GM18909 (cell line): ENCODE measurements at regions not wholly inside any gene's neighbourhood (a gene's known extent, or its start where the extent isn't known, plus 50 kb on each side); places are given as distances from the start of the nearest gene placed in this dataset.
A peak's percentile ranks its signal among the peaks of the same experiment; 100 is the strongest.
"Not testable (repeated sequence)": the region's sequence is repeated elsewhere in the genome, so short reads cannot be mapped to it uniquely, and the experiment has no call there.

ENCODE experiments used
- ATAC-seq: cut with Tn5 transposase; IDR thresholded peaks from one replicate; pipeline ENCODE4 v1.9.1; 2021; ENCODE audit warnings: mild to moderate bottlenecking; ENCODE audit not compliant: unreplicated experiment, poor library complexity

DNA sequence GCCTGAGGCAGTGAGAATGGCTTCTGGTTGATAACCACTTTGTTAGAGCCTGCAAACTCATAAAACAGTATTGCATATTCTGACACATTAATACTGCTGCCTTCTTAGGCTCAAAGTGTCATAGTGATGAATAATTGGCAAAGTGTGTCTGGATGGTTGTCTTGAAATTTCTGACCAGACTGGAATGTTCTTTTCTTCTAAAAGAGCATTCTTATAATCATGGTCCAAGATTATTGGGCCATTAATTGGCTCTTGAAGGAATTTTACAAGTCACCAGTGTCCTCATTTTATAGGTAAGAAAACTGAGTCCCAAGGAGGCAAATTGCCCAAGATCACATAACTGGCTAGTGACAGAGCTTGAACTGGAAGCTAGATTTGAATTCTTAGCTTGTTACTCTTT lies 111.7 kb downstream of the PCSK1 start:
- no peak for ATAC-seq

GRCh38 chr5:96320797-96321196 lies 112.3 kb downstream of the PCSK1 start:
- no peak for ATAC-seq

DNA sequence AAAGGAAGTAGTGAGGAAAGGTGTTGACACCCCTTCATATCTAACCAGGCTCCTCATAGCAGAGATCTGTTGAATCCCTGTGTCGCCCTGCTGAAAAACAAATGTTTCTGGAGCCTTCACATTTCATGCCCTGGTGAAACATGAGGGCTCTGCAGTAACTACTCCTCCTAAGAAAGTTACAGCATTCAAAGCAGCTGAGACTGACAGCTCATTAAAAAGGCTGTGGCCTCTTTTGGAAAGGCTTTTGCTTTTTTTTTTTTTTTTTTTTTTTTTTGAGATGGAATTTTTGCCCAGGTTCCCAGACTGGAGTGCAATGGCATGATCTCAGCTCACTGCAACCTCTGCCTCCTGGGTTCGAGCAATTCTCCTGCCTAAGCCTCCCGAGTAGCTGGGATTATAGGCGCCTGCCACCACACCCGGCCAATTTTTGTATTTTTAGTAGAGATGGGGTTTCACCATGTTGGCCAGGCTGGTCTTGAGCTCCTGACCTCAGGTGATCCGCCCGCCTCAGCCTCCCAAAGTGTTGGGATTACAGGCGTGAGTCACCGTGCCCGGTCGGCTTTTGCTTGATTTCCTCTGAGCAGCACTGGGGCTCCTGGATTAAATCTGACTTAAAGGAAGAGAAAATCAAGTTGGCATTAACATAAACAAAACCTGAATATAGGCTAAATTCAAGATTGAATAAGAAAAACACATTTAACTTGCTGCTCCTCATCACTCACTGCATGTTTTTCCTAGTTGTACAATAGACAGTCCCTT lies 112.9 kb downstream of the PCSK1 start:
- ATAC-seq, result not testable (repeated sequence)

DNA sequence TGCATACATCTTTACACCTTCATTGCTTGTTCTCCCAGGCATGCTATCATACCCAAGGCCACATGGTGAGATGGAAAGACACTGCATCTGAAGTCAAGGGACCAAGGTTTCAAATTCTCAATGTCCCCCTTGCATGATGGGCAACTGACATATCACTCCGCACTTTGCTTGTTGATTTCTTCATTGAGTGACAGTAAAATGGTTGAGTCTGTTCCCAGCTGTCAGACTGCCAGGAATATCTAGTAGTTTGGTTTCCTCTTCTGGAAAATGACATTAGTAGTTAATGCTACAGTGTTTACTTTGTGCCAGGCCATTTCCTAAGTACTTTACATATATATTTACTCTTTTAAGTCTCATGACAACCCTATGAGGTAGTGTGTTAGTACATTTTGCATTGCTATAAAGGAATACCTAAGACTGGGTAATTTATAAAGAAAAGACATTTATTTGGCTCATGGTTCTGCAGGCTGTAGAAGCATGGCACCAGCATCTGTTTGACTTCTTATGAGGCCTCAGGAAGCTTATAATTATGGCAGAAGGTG lies 114.4 kb downstream of the PCSK1 start:
- no peak for ATAC-seq

GRCh38 chr5:96317945-96318344 lies 115.1 kb downstream of the PCSK1 start:
- no peak for ATAC-seq

- no peak for ATAC-seq
These were observed 116.6 kb downstream of the PCSK1 start for GRCh38 chr5:96316487-96316886.

- peak; percentile 16 for ATAC-seq
These were observed 117.0 kb downstream of the PCSK1 start for GRCh38 chr5:96316017-96316416.

GRCh38 chr5:96315431-96315830 lies 117.6 kb downstream of the PCSK1 start:
- peak; percentile 74 for ATAC-seq

GRCh38 chr5:96312383-96312782 lies 120.7 kb downstream of the PCSK1 start:
- ATAC-seq, result no peak

- not testable (repeated sequence) for ATAC-seq
These were observed 126.0 kb downstream of the PCSK1 start for GRCh38 chr5:96307047-96307446.

- no peak for ATAC-seq
These were observed 130.8 kb downstream of the PCSK1 start for GRCh38 chr5:96302174-96302738.

DNA sequence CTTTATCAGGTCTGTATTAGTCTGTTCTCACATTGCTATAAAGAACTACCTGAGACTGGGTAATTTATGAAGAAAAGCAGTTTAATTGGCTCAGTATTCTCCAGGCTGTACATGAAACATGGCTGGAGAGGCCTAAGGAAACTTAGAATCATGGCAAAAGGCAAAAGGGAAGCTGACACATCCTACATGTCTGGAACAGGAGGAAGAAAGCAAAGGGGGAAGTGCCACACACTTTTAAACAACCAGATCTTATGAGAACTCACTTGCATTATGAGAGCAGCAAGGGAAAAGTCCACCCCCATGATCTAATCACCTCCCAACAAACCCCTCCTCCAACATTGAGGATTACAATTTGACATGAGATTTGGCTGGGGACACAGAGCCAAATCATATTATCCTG lies 132.1 kb downstream of the PCSK1 start:
- no peak for ATAC-seq

- ATAC-seq, result no peak
These were observed 135.2 kb downstream of the PCSK1 start for GRCh38 chr5:96297867-96298266.

DNA sequence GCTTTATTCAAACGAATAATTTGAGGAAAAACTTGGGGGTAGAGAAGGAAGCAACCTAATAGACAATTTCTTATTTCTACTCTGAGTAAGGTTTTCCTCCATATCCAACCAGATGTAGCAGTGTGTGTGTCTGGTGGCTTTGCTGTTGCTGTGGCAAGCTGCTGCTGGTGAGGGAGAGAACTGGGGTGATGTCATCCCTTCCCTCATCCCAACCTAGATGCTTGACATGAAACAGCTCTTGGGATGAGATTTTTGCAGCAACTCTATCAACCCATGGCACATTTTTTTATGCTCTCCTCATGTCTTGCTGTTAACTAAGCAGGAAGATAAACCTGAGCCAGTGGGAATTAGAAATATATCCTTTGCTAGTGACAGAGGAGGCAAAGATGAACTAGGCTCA lies 135.8 kb downstream of the PCSK1 start:
- ATAC-seq, result no peak

DNA sequence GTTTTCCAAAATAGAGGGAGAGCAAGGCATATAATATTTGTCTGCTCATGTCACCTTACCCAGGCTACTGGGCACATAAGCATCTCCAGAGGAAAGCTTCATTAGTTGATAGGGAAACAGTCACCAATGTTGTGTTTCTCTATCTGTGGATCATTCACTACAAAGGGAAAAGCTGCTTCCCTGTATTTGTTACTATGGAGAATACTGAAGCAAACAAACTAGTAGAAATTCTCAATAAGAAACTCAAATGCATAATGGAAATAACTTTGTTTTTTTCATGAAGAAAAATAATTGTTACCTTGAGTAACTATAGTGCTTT lies 138.2 kb downstream of the PCSK1 start:
- no peak for ATAC-seq

DNA sequence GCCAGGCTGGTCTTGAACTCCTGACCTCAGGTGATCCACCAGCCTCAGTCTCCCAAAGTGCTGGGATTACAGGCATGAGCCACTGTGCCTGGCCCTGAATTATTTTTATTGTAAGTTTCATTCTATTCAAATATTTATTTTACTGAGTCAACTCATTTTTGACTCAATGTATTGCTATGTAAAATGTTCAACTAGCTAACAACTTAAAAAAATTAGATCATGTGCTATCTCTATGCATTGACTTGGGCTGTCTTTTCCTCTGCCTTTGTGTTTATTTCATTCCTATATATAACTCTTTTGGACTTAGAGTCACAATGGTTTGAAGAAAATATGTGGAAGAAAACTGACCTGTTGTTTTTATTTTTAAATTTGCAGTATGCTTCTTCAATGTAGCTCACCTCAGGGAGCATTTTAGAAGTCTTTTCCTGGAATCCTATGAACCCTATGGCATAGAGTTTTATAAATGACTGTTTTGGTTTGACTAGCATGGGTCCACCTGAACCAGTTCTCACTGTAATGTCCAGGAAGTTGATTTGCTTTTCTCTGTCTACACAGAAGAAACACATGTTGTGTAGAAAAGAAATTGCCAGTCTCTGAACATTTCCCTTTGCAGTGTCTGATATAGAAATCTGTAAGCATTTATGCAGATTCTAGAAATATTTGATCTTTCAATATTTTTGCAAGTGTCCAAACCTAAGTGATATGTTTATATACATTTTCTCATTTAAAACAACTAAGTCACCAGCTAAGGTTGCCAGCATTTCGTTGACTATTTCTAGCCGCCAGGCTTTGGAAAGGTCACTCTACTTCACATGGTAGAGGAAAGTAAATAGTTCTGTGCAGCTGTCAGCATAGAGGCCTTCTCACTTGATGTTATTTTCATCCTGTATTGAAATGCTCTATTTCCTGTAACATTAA lies 138.8 kb downstream of the PCSK1 start:
- ATAC-seq, result no peak

GRCh38 chr5:96292582-96293247 lies 140.3 kb downstream of the PCSK1 start:
- no peak for ATAC-seq

DNA sequence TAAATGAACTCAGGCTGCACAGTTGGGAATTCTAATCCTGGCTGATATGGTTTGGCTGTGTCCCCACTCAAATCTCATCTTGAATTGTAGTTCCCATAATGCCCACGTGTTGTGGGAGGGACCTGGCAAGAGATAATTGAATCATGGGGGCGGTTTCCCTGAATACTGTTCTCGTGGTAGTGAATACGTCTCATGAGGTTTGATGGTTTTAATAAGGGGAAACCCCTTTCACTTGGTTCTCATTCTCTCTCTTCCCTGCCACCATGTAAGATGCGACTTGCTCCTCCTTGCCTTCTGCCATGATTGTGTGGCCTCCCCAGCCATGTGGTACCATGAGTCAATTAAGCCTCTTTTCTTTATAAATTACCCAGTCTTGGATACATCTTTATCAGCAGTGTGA lies 143.8 kb downstream of the PCSK1 start:
- not testable (repeated sequence) for ATAC-seq

- ATAC-seq, result no peak
These were observed 144.2 kb downstream of the PCSK1 start for GRCh38 chr5:96288845-96289185.

- ATAC-seq, result no peak
These were observed 144.7 kb downstream of the PCSK1 start for GRCh38 chr5:96288166-96288844.
